Motor neuron (in vitro differentiated cells): ENCODE measurements at regions not wholly inside any gene's neighbourhood (a gene's known extent, or its start where the extent isn't known, plus 50 kb on each side); places are given as distances from the start of the nearest gene placed in this dataset.
A peak's percentile ranks its signal among the peaks of the same experiment; 100 is the strongest.
"Not testable (repeated sequence)": the region's sequence is repeated elsewhere in the genome, so short reads cannot be mapped to it uniquely, and the experiment has no call there.

ENCODE experiments used
- ATAC-seq, 8 experiments: fragments of 200-7000 bp; cut with Tn5 transposase; replicated peaks in 6 of 8; 2 replicates each; pipeline ENCODE4 v1.8.0; 2021; ENCODE audit warnings: mild to moderate bottlenecking in 8 of 8, moderate library complexity in 8 of 8
- H3K27ac ChIP-seq, 2 donors: fragments of 250-450 bp; sonication (Bioruptor Pico); 2 replicates each; pipeline ENCODE4 v1.9.0; 2021; ENCODE audit warnings: antibody characterized with exemption in 2 of 2, mild to moderate bottlenecking in 2 of 2, moderate library complexity in 1 of 2
- H3K4me1 ChIP-seq, 2 donors: fragments of 250-450 bp; sonication (Bioruptor Pico); replicated peaks in 1 of 2; 2 replicates each; pipeline ENCODE4 v1.6.1; 2021; ENCODE audit warnings: antibody characterized with exemption in 2 of 2, mild to moderate bottlenecking in 2 of 2, moderate library complexity in 1 of 2
- H3K4me3 ChIP-seq, 5 donors: fragments of 250-450 bp; sonication (Bioruptor Pico); 2 replicates each; pipeline ENCODE4 v1.9.0; 2021; ENCODE audit warnings: antibody characterized with exemption in 5 of 5, mild to moderate bottlenecking in 5 of 5, moderate library complexity in 4 of 5
- WGBS, 10 experiments: fragments of 450-650 bp; shearing (Covaris generic); methylation state at CpG; one replicate each; pipeline ENCODE4 v1.0.0; 2022; 5-methylcytosine and 5-hydroxymethylcytosine counted together
- in situ Hi-C, 9 experiments: fragments of 400-800 bp; cut with MboI; loops; one replicate each; pipeline ENCODE4 v1.15.0; 2021; ENCODE audit warnings: low sequenced_read_pairs in 9 of 9, low pct_unique_long_range_greater_than_20kb in 2 of 9; ENCODE audit not compliant: unreplicated experiment in 9 of 9

- Histone ChIP-seq H3K27ac (no peak overlapping the region), H3K4me1 (no peaks in the 10 kb centered on the region), H3K4me3 (no peak overlapping the region)
- peak in 1 of 8 experiments; percentile 51 for ATAC-seq
- in situ Hi-C loops, result no loop called here
Measured at GRCh38 chr10:31668326-31668725, 260.3 kb downstream of the ARHGAP12 start.

GRCh38 chr10:31665764-31666279, 262.8 kb downstream of the ARHGAP12 start:
- H3K4me3 ChIP-seq, ATAC-seq, in situ Hi-C loops, H3K27ac ChIP-seq, H3K4me1 ChIP-seq: not testable (repeated sequence)
- 80 to 100% (median 98%) methylated on average over 1 to 3 of the region's 3 CpGs; no CpG with 5 or more reads in 2 of the 10 experiments for WGBS, 10 experiments

GRCh38 chr10:31664803-31665202, 263.8 kb downstream of the ARHGAP12 start:
- Histone ChIP-seq H3K4me1 (no peaks in the 10 kb centered on the region), H3K27ac (no peak overlapping the region), H3K4me3 (no peak overlapping the region)
- WGBS, 10 experiments, result 50 to 100% (median 78%) methylated on average over 1 to 5 of the region's 5 CpGs; no CpG with 5 or more reads in 1 of the 10 experiments
- no peak for ATAC-seq
- in situ Hi-C loops, result no loop called here

GRCh38 chr10:31664071-31664470, 264.6 kb downstream of the ARHGAP12 start:
- ATAC-seq, in situ Hi-C loops, H3K4me3 ChIP-seq, H3K4me1 ChIP-seq, H3K27ac ChIP-seq: not testable (repeated sequence)
- WGBS, 10 experiments, result 67 to 100% (median 91%) methylated on average over 1 to 9 of the region's 9 CpGs; no CpG with 5 or more reads in 1 of the 10 experiments

- WGBS, 10 experiments, result 0 to 84% (median 37%) methylated on average over 1 to 5 of the region's 7 CpGs; no CpG with 5 or more reads in 3 of the 10 experiments
- in situ Hi-C loops, result no loop called here
- peak in 3 of 8 experiments; percentile 53 to 93 (median 67) for ATAC-seq
- H3K4me3 ChIP-seq, result no peak overlapping the region
- no peak overlapping the region for H3K27ac ChIP-seq
- H3K4me1 ChIP-seq, result no peaks in the 10 kb centered on the region
Measured at GRCh38 chr10:31660300-31660699, 268.3 kb downstream of the ARHGAP12 start.

- Histone ChIP-seq H3K27ac (no peak overlapping the region), H3K4me3 (no peak overlapping the region), H3K4me1 (no peaks in the 10 kb centered on the region)
- ATAC-seq, result no peak
- 20 to 100% (median 79%) methylated on average over 1 to 3 of the region's 4 CpGs; no CpG with 5 or more reads in 4 of the 10 experiments for WGBS, 10 experiments
- in situ Hi-C loops, result no loop called here
Measured at GRCh38 chr10:31659665-31660064, 269.0 kb downstream of the ARHGAP12 start.

GRCh38 chr10:31657434-31657872, 271.2 kb downstream of the ARHGAP12 start:
- no peak for ATAC-seq
- in situ Hi-C loops, result no loop called here
- no peak overlapping the region for H3K4me3 ChIP-seq

GRCh38 chr10:31656851-31657433, 271.7 kb downstream of the ARHGAP12 start:
- in situ Hi-C loops, result no loop called here
- Histone ChIP-seq H3K27ac (no peak overlapping the region), H3K4me1 (no peaks in the 10 kb centered on the region), H3K4me3 (no peak overlapping the region)
- no peak for ATAC-seq
- WGBS, 10 experiments, result 33 to 100% (median 60%) methylated on average over 1 of the region's 1 CpG; no CpG with 5 or more reads in 2 of the 10 experiments

More at GRCh38 chr10:31657434-31657872, 271.2 kb downstream of the ARHGAP12 start:
- no peak overlapping the region for H3K27ac ChIP-seq
- 17 to 100% (median 83%) methylated on average over 1 to 2 of the region's 2 CpGs; no CpG with 5 or more reads in 4 of the 10 experiments for WGBS, 10 experiments
- H3K4me1 ChIP-seq, result no peaks in the 10 kb centered on the region

GRCh38 chr10:31652038-31652437, 276.6 kb downstream of the ARHGAP12 start:
- in situ Hi-C loops, result no loop called here
- no peak overlapping the region for H3K4me3 ChIP-seq
- no peak overlapping the region for H3K27ac ChIP-seq
- peaks cover 8 to 13% of the 10 kb centered on the region in 2 donors for H3K4me1 ChIP-seq
- WGBS, 10 experiments, result 92 to 100% (median 100%) methylated on average over 1 of the region's 1 CpG
- ATAC-seq, result no peak

- in situ Hi-C loops, result no loop called here
- H3K4me3 ChIP-seq, result no peak overlapping the region
- peak overlapping the region; percentile 39 to 81 for H3K27ac ChIP-seq
- peak in 7 of 8 experiments; percentile 92 to 99 (median 96) for ATAC-seq
- peaks cover 8 to 13% of the 10 kb centered on the region in 2 donors for H3K4me1 ChIP-seq
- 4 to 75% (median 57%) methylated on average over 3 to 8 of the region's 8 CpGs; no CpG with 5 or more reads in 1 of the 10 experiments for WGBS, 10 experiments
Measured at GRCh38 chr10:31650010-31650409, 278.6 kb downstream of the ARHGAP12 start.

- in situ Hi-C loops, result no loop called here
- Histone ChIP-seq H3K4me1 (peaks cover 8 to 13% of the 10 kb centered on the region in 2 donors), H3K27ac (peak overlapping the region in 1 of 2 donors; percentile 81), H3K4me3 (no peak overlapping the region)
- ATAC-seq, result no peak
- WGBS, 10 experiments, result 20 to 90% (median 40%) methylated on average over 1 to 6 of the region's 8 CpGs; no CpG with 5 or more reads in 3 of the 10 experiments
Measured at GRCh38 chr10:31648966-31649365, 279.7 kb downstream of the ARHGAP12 start.

- in situ Hi-C loops, result no loop called here
Measured at GRCh38 chr10:31647861-31648260, 280.8 kb downstream of the ARHGAP12 start.

GRCh38 chr10:31646519-31646918, 282.1 kb downstream of the ARHGAP12 start:
- WGBS, 10 experiments, result 50 to 100% (median 96%) methylated on average over 1 to 4 of the region's 4 CpGs
- ATAC-seq, result no peak
- in situ Hi-C loops, result no loop called here
- Histone ChIP-seq H3K4me1 (peaks cover 8 to 13% of the 10 kb centered on the region in 2 donors), H3K27ac (no peak overlapping the region), H3K4me3 (no peak overlapping the region)

More at GRCh38 chr10:31647861-31648260, 280.8 kb downstream of the ARHGAP12 start:
- H3K27ac ChIP-seq, result no peak overlapping the region
- peak in 1 of 8 experiments; percentile 34 for ATAC-seq
- no peak overlapping the region for H3K4me3 ChIP-seq
- peaks cover 8 to 13% of the 10 kb centered on the region in 2 donors for H3K4me1 ChIP-seq
- 0 to 97% (median 80%) methylated on average over 1 to 5 of the region's 5 CpGs; no CpG with 5 or more reads in 3 of the 10 experiments for WGBS, 10 experiments
